Mesendoderm (in vitro differentiated cells): ENCODE measurements at regions not wholly inside any gene's neighbourhood (a gene's known extent, or its start where the extent isn't known, plus 50 kb on each side); places are given as distances from the start of the nearest gene placed in this dataset.

Source experiments
- DNase-seq: peaks from one replicate; pipeline ENCODE4 v3.0.0; 2013
- H2AK5ac ChIP-seq: 2 replicates; pipeline ENCODE4 v1.6.1; 2013; ENCODE audit warnings: low read length, inconsistent platforms
- H2BK120ac ChIP-seq: 2 replicates; pipeline ENCODE4 v1.6.1; 2013; ENCODE audit warnings: low read depth, mild to moderate bottlenecking, low read length, moderate library complexity, mixed read lengths
- H2BK15ac ChIP-seq: replicated peaks from 2 replicates; pipeline ENCODE4 v1.6.1; 2013; ENCODE audit warnings: low read depth, mild to moderate bottlenecking, moderate library complexity
- H2BK5ac ChIP-seq: 2 replicates; pipeline ENCODE4 v1.6.1; 2013; ENCODE audit warnings: low read length, inconsistent platforms
- H3K18ac ChIP-seq: 2 replicates; pipeline ENCODE4 v1.6.1; 2013; ENCODE audit warnings: mild to moderate bottlenecking, low read length, mixed read lengths
- H3K23ac ChIP-seq: one replicate; pipeline ENCODE4 v1.6.1; 2013; ENCODE audit warnings: low read length
- H3K27ac ChIP-seq: 2 replicates; pipeline ENCODE4 v1.5.1; 2013; ENCODE audit warnings: low read depth, mild to moderate bottlenecking, inconsistent platforms, low read length, moderate library complexity
- H3K27me3 ChIP-seq: 2 replicates; pipeline ENCODE4 v1.6.1; 2013; ENCODE audit warnings: low read length, control low read depth, mild to moderate bottlenecking, inconsistent platforms; ENCODE audit not compliant: insufficient read depth, poor library complexity
- H3K36me3 ChIP-seq: 2 replicates; pipeline ENCODE4 v1.6.1; 2013; ENCODE audit warnings: low read length, inconsistent platforms; ENCODE audit not compliant: control insufficient read depth, insufficient read depth
- H3K4ac ChIP-seq: one replicate; pipeline ENCODE4 v1.6.1; 2013; ENCODE audit warnings: low read depth, mild to moderate bottlenecking, low read length, moderate library complexity
- H3K4me1 ChIP-seq: 2 replicates; pipeline ENCODE4 v1.6.1; 2013; ENCODE audit warnings: low read depth, low read length, inconsistent platforms; ENCODE audit not compliant: control insufficient read depth
- H3K4me2 ChIP-seq: 2 replicates; pipeline ENCODE4 v1.6.1; 2013; ENCODE audit warnings: low read length
- H3K4me3 ChIP-seq: 2 replicates; pipeline ENCODE4 v1.5.1; 2013; ENCODE audit warnings: mild to moderate bottlenecking, low read length
- H3K56ac ChIP-seq: one replicate; pipeline ENCODE4 v1.6.1; 2013; ENCODE audit warnings: low read length
- H3K79me1 ChIP-seq: 2 replicates; pipeline ENCODE4 v1.6.1; 2013; ENCODE audit warnings: low read length, inconsistent platforms
- H3K79me2 ChIP-seq: 2 replicates; pipeline ENCODE4 v1.6.1; 2013; ENCODE audit warnings: mild to moderate bottlenecking, low read length; ENCODE audit not compliant: control insufficient read depth, insufficient read depth
- H3K9ac ChIP-seq: 2 replicates; pipeline ENCODE4 v1.6.1; 2013; ENCODE audit warnings: low read length, inconsistent platforms
- H4K5ac ChIP-seq: one replicate; pipeline ENCODE4 v1.6.1; 2013; ENCODE audit warnings: low read length
- H4K8ac ChIP-seq: one replicate; pipeline ENCODE4 v1.6.1; 2013; ENCODE audit warnings: low read depth, mild to moderate bottlenecking, control low read depth, low read length, moderate library complexity
- WGBS: extraction: QIAGEN DNeasy Blood & Tissue Kit; methylation state at CpG from one replicate; pipeline ENCODE4 v1.1.7; 2013; ENCODE audit warnings: low lambda C conversion rate, missing lambda C conversion rate; ENCODE audit not compliant: insufficient coverage; ENCODE audit errors: extremely low coverage; 5-methylcytosine and 5-hydroxymethylcytosine counted together

DNA sequence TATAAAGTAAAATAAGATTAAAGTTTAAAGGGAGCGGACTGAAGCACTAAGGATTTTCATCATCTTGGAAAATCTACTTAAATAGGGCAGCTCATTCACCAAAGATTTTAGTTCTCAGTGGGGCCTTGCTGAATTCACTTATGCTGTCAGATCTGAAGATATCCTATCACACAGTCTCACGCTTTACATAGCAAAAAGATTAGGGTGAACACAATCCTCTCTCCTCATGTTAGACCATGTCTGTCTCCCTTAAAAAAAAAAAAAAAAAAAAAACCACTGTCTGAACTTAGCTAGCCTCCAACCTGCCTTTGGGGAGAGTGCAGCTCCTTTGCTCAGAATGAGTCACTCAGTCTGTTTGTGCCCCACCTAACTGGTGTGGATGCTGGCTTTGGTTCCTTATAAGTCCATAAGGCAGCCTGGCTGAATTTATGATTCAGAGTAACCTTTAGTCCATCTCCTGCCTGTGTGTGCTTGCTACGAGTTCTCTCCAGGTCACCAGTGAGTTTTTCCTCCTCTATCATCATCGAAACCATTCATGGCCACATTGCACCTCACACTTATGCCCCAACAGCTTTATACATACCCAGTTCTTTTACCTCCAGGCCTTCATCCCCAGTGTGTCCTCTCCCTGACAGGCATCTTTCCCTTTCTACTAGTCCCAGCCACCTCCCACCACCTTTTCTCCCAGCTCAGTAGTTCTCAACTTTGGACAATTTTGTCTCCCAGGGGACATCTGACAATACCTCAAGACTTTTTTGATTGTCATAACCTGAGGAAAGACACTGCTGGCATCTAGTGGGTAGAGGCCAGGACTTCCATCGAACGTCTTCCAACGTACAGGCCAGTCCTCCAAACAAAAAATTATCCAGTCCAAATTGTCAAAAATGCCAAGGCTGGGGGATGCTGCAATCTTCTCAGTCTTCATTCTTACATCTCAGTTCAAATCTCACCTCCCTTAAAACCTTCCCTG is 220.7 kb upstream of the EMCN start:
- Histone ChIP-seq H3K27ac (peak overlapping the region; percentile 65), H3K79me1 (no peaks in the 10 kb centered on the region), H4K5ac (no peak overlapping the region), H3K4me1 (peaks cover 7% of the 10 kb centered on the region), H4K8ac (no peak overlapping the region), H3K4ac (peak overlapping the region; percentile 26), H2AK5ac (peak overlapping the region; percentile 4), H3K27me3 (no peaks in the 10 kb centered on the region), H3K4me2 (no peak overlapping the region), H2BK15ac (no peak overlapping the region), H3K36me3 (no peaks in the 10 kb centered on the region), H2BK5ac (peak overlapping the region; percentile 77), H3K79me2 (no peaks in the 10 kb centered on the region), H3K9ac (peak overlapping the region; percentile 36), H3K56ac (peak overlapping the region; percentile 76), H3K23ac (no peak overlapping the region), H3K18ac (peak overlapping the region; percentile 9), H2BK120ac (no peak overlapping the region), H3K4me3 (no peak overlapping the region)
- DNase-seq: peak; percentile 87
- WGBS: no CpG with 5 or more reads among the region's 7 CpGs

DNA sequence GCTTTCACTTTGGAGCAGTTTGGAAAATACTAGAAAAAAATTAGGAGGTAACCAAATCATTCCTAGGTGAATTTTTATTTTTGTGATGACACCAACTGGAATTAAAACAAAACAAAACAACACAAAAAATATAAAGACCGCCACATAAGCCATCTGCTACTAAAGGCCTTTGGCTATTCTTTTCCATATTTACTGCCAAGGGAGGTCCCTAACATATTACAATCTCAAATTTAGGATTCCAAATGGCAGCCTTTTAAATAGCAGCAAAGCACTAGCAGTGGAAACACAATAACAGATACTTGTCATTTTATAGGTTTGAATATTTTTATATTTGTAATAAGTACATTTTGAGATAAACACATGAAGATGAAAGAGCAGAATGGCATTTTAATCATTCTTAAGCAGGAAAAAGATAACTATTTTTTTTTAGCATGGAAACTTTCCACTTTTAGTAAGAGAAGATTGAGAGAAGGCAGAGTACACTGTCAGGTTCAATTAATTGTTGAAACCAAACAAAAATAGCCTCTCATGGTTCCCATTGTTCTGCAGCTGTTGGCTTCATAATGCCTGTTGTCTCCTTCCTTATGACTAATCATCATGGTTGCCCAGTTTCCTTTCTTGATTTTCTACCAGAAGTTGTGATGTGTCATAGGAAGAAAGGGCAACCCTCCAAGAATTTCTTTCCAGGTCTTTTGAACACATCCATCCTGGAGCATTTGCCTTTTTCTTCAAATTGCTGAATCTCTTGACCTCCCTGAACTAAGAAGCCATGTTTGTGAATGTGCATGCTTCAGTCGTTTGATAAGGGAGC is 219.0 kb upstream of the EMCN start:
- Histone ChIP-seq H3K4me2 (no peak overlapping the region), H3K9ac (no peak overlapping the region), H3K27ac (no peak overlapping the region), H3K56ac (no peak overlapping the region), H3K4ac (no peak overlapping the region), H3K79me1 (no peaks in the 10 kb centered on the region), H2BK5ac (peak overlapping the region; percentile 51), H4K8ac (no peak overlapping the region), H3K4me3 (no peak overlapping the region), H3K36me3 (no peaks in the 10 kb centered on the region), H3K79me2 (no peaks in the 10 kb centered on the region), H3K18ac (peak overlapping the region; percentile 28), H2BK15ac (no peak overlapping the region), H3K27me3 (no peaks in the 10 kb centered on the region), H2AK5ac (no peak overlapping the region), H4K5ac (no peak overlapping the region), H3K4me1 (peaks cover 7% of the 10 kb centered on the region), H3K23ac (no peak overlapping the region), H2BK120ac (no peak overlapping the region)
- no CpG with 5 or more reads among the region's 2 CpGs for WGBS
- DNase-seq: peak; percentile 14

DNA sequence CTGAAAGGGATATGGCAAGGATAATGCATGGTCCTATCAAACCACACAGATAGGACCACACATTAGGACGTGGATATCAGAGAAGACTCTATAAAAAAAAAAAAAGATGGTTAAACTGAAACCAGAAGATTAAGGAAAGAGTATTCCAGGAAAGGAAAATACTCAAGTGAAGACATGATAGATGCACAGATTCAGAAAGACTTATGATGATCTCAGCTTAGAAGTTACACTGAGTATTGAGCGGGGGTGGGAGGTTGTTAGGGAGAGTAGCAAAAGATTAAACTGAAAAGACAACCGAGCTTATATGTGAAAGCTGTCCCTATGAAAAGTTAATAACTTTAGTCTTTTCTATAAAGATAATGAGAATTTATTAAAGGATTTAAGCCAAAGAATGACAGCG is 211.0 kb upstream of the EMCN start:
- Histone ChIP-seq H3K79me2 (no peaks in the 10 kb centered on the region), H2AK5ac (no peak overlapping the region), H2BK120ac (no peak overlapping the region), H3K56ac (no peak overlapping the region), H3K4me2 (no peak overlapping the region), H4K5ac (no peak overlapping the region), H3K36me3 (no peaks in the 10 kb centered on the region), H2BK15ac (no peak overlapping the region), H3K4me1 (no peaks in the 10 kb centered on the region), H3K27me3 (no peaks in the 10 kb centered on the region), H3K23ac (no peak overlapping the region), H3K18ac (no peak overlapping the region), H2BK5ac (no peak overlapping the region), H3K79me1 (no peaks in the 10 kb centered on the region), H3K4me3 (no peak overlapping the region), H3K4ac (no peak overlapping the region), H3K27ac (no peak overlapping the region), H4K8ac (no peak overlapping the region), H3K9ac (no peak overlapping the region)
- no peak for DNase-seq
- WGBS: no CpG with 5 or more reads among the region's 4 CpGs

DNA sequence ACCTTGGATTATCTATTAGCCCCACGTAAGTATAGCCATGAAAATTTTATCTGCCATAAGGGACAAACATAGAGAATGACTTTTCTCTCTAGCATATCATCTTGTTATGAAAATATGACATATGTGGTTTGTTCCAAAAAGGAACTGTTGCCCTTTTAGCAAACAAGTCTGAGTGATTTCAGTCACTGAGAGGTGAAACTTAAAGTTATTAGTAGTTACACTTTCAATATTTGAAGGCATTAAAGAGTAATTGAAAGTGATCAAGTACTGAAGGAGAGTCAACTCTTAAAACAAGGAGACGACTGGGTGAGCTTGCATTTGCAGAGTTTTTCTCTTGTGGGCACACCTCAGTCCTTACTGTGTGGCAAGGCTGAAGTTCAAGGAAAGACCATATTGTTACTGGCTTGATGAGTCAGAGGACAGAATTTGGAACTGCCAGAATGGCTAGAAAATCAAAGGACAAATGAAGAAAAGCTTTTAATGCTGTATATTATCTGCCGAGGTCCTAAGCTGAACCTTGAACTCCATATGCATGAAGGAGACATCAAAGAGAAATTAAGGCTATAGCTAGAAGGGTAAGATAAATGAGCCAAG is 205.1 kb upstream of the EMCN start:
- H4K8ac ChIP-seq: no peak overlapping the region
- H3K4me3 ChIP-seq: no peak overlapping the region
- no peak overlapping the region for H2BK120ac ChIP-seq
- no peaks in the 10 kb centered on the region for H3K27me3 ChIP-seq
- no peak overlapping the region for H3K4me2 ChIP-seq
- no peak overlapping the region for H3K23ac ChIP-seq
- no peak overlapping the region for H2BK5ac ChIP-seq
- no peak overlapping the region for H3K18ac ChIP-seq
- WGBS: no CpG with 5 or more reads among the region's 3 CpGs
- no peak overlapping the region for H3K27ac ChIP-seq
- H3K79me1 ChIP-seq: no peaks in the 10 kb centered on the region
- no peak overlapping the region for H3K4ac ChIP-seq
- H2AK5ac ChIP-seq: no peak overlapping the region
- no peaks in the 10 kb centered on the region for H3K79me2 ChIP-seq
- no peak overlapping the region for H3K9ac ChIP-seq
- no peak overlapping the region for H2BK15ac ChIP-seq
- H3K4me1 ChIP-seq: no peaks in the 10 kb centered on the region
- H3K36me3 ChIP-seq: no peaks in the 10 kb centered on the region
- no peak for DNase-seq
- H3K56ac ChIP-seq: no peak overlapping the region
- no peak overlapping the region for H4K5ac ChIP-seq

DNA sequence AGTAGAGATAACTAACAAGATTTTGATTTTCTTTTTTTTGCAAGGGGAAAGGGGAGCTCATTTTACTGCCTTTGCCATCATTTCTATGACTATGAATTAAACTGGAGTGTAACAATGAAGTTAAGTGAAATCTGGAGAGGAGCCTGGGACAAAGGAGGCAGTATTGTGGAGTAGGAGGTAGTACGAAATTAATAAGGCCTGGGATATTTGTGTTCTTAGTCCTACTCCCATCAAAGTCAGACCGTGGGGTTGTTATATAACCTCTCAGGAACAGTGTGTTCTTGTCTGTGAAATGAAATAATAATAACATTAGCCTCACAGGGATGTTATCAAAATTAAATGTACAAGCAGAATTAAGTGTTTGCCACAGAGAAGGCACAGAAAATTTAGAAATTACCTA is 204.3 kb upstream of the EMCN start:
- no peak overlapping the region for H3K4me2 ChIP-seq
- H2BK5ac ChIP-seq: no peak overlapping the region
- no peak overlapping the region for H3K27ac ChIP-seq
- no peaks in the 10 kb centered on the region for H3K36me3 ChIP-seq
- no peak overlapping the region for H3K4me3 ChIP-seq
- no peak overlapping the region for H2BK120ac ChIP-seq
- WGBS: no CpG with 5 or more reads among the region's 2 CpGs
- H3K27me3 ChIP-seq: no peaks in the 10 kb centered on the region
- no peak for DNase-seq
- H3K79me2 ChIP-seq: no peaks in the 10 kb centered on the region
- H3K79me1 ChIP-seq: no peaks in the 10 kb centered on the region
- no peak overlapping the region for H3K4ac ChIP-seq
- no peak overlapping the region for H4K5ac ChIP-seq
- no peak overlapping the region for H3K56ac ChIP-seq
- no peak overlapping the region for H3K9ac ChIP-seq
- no peaks in the 10 kb centered on the region for H3K4me1 ChIP-seq
- H3K23ac ChIP-seq: no peak overlapping the region
- no peak overlapping the region for H4K8ac ChIP-seq
- no peak overlapping the region for H2AK5ac ChIP-seq
- H2BK15ac ChIP-seq: no peak overlapping the region
- no peak overlapping the region for H3K18ac ChIP-seq
